GM19099 (cell line): ENCODE measurements at regions not wholly inside any gene's neighbourhood (a gene's known extent, or its start where the extent isn't known, plus 50 kb on each side); places are given as distances from the start of the nearest gene placed in this dataset.

Experiments used
- POLR2A ChIP-seq: IDR thresholded peaks from 3 replicates; pipeline ENCODE4 v1.6.1; 2011; ENCODE audit warnings: low read depth; ENCODE audit not compliant: insufficient read length; ENCODE audit errors: extremely low read depth

DNA sequence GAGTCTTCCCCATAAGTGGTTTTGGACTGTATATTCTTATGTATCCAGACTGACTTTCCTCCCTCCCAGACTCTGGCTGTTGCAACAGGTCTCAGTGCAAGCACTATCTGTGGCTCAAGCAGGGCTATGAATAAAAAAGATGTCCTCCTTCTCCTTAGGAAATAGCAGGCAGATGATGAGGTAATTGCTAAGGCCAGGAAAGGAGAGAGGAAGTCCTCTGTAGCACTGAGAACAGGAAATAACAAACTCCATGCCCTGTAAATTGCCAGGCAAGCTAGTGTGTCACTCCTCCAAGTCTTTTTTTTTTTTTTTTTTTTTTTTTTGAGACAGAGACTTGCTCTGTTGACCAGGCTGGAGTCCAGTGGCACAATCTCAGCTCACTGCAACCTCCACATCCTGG lies 900.1 kb downstream of the TYW1 start:
- TF ChIP-seq POLR2A, result no peak

DNA sequence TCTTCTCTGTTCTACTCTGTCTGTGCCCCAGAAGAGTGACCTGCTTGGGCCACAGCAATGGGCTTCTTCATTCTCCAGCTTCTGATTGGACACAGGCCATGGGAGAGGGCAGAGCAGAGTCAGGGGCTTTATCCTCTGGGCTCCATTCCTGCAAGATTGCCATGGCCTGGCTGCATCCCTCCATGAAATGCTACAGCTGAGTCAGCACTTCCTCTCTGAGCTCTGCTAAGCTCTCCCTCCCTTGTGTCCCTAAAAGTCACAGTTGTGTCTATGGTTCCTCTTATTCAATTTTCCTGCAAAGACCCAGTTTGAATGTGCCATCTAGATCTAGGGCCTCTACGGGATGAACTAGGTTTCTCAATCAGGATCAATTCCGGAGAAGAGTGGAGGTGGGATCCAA lies 903.8 kb downstream of the TYW1 start:
- no peak for TF ChIP-seq POLR2A

DNA sequence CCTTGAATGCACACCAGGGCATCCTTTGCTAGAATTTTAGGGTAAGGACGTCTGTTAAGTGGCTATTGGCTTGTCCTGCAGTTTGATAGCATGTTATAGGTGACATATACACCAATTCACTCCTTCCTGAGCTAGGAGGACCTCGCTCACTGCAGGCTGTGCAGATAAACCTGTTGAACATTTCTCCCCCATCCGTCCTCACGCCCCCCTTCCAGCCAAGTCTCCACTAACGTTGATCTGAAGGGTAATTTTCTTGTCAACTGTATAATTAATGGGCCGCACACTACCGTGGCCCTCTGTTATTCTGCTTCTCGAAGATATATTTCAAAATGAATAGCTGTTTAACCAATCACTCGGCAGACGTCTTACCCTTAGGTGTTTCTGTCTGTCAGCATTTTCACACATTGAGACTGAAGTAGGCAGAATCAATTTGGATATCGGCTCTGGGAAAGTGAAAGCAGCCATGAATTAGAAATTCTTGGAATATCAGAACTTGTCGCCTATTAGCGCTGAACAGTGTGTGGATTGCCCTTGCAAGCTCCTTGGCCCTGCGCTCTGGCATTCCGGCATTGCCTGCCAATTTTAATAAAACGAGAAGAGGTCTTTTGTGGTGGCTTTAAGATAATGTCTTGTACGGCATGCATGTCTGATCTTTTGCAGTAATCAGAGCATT lies 905.3 kb downstream of the TYW1 start:
- TF ChIP-seq POLR2A, result no peak

DNA sequence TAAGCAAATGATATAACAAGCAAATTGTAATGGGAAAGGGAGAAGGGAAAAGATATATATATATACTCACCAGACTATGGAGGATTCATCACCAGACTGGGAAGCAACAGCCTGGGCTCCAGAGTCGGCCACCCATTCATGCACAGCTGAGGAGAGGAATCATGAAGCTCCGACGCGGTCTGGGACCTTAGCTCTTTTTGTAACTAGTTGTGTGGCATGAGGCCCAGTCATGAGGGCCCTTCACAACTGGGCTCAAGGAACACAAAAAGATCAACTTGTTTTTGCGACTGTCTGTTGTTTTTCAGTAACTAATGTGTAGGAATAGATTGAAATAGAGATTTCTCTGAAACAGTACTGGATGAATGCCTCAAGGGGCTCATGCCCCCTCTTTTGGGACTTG lies 911.2 kb downstream of the TYW1 start:
- TF ChIP-seq POLR2A, result no peak

DNA sequence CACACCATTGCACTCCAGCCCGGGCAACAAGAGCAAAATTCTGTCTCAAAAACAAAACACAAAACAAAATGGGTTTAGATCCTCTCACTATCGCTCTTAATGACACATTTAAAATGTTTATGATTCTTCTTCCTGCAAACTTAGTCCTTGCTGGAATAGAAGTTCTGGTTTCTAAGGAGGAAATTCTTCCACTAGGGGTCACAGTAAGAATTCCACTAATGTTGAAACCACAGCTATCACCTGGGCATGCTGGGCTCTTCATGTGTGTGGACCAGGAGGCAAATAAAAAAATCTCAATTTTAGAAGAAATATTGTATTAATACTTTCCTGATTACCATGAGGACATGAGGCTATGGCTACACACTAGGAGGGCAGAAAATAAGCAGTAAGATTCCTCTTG lies 915.8 kb downstream of the TYW1 start:
- no peak for TF ChIP-seq POLR2A

DNA sequence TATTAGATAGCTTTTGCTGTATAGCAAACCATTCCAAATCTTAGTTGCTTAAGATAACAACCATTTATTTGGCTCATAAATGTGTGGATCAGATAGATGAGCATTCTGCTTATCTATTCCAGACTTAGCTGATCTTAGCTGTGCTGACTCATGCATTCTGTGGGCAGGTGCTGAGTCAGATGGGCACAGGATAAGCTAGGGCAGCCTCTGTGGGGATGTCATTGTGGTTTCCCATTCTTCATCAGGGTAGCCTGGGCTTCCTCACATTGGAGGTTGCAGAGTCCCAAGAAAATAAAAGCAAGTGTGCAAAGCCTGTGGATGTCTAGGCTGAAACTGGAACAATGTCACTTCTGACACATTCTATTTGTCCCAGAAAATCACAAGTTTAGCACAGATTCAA lies 917.0 kb downstream of the TYW1 start:
- TF ChIP-seq POLR2A, result no peak

DNA sequence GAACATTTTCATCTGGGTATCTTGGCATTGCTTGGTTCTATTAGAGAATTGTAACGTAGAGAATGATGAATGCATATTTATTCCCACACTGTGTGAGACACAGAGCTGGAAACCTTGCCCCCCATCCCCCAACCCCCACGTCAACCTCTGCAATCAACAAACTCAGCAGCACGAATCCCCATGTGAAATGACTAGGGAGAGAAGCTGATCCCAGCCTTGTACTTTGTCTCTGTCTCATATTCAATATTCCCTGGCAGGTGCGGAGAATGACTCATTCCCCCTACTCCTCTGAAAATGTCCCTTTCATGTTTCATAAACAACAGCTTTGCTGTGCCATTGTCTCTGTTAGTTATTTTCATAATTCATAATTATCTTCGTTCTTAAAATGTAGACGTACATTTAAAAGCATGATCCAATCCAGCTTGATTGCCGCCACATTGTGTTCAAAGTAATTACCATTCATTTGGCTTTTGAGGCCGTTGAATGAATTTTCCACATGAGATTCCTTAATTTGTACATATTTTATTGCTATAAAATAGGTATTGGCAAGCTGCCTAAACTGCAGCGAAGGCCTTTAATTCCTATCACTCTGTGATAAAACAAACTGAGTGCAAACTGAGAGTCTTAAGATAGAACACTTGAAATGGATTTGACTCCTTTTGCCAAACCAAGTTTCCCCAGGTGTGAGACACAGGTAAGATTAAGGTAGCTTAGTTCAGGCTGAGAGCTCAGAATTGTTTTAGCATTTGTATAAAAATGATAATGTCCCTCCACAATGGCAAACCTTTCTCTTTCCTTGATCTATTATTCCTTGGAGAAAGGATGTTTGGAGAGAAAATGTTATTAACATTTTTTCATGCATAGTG lies 920.2 kb downstream of the TYW1 start:
- TF ChIP-seq POLR2A, result no peak

DNA sequence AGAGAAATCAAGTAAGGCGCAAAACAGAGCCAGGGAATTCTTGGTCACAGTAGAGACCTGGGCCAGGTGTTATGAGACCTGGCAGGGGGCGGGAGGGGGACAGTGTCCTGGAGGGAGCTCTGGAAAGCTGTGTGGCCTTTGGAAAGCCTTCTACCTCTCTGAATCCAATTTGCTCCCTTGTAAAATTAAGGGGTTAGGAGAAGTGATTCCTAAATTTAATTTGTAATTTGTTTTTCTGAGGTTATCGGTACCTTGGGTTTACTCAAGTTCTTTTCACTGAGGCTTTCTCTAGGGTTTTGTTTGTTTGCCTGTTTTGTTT lies 920.8 kb downstream of the TYW1 start:
- TF ChIP-seq POLR2A, result no peak

DNA sequence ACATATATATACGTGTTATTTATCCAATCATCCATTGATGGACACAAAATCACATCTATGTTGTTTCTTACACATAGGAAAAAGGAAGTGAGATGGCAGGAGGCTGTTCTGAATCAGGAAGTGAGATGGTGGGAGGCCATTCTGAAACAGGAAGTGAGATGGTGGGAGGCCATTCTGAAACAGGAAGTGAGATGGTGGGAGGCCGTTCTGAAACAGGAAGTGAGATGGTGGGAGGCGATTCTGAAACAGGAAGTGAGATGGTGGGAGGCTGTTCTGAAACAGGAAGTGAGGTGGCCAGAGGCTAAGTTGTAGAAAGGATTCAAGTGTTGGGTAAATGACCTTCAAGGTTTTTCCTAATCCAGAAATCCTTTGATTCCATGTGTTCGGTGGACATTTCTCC lies 921.5 kb downstream of the TYW1 start:
- TF ChIP-seq POLR2A, result no peak

DNA sequence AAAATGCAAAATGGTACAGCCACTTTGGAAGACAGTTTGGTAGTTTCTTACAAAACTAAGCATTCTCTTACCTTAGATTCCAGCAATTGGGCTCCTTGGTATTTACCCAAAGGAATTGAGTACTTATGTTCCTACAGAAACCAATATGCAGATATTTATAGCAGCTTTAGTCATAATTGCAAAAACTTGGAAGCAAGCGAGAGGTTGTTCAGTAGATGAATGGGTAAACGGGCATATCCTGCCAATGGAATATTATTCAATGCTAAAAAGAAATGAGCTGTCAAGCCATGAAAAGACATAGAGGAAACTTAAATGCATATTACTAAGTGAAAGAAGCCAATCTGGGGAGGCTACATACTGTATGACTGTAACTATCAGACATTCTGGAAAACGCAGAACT lies 926.7 kb downstream of the TYW1 start:
- no peak for TF ChIP-seq POLR2A

DNA sequence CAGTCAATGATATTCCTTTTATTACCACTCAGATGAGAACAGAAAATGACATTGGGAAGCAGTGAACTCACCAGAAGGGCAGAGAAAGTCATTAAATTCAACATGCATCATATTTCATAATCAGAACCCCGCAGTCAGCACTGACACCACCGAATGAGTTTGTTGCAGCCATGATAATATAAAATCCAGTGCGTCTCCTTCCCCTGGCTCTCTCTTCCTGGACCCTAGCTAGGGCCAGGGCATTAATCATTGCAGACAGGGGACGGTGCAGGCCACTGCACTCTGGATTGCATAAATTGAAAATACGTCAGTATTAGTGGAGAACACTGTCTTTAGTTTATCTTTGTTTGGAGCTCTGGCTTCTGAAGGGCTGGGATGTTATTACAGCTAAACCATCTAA lies 931.5 kb downstream of the TYW1 start:
- no peak for TF ChIP-seq POLR2A

DNA sequence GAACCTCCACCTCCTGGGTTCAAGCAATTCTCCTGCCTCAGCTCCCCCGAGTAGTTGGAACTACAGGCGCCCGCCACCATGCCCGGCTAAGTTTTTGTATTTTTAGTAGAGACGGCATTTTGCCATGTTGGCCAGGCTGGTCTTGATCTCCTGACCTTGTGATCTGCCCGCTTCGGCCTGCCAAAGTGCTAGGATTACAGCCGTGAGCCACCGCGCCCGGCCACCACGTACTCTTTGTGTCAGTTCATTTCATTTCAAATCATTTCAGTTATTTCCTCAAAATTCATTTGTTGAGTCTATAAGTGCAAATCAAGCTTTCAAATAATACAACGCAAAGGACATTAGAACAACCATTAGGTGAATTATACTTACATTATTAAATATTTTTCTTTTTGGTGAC lies 943.8 kb downstream of the TYW1 start:
- no peak for TF ChIP-seq POLR2A

DNA sequence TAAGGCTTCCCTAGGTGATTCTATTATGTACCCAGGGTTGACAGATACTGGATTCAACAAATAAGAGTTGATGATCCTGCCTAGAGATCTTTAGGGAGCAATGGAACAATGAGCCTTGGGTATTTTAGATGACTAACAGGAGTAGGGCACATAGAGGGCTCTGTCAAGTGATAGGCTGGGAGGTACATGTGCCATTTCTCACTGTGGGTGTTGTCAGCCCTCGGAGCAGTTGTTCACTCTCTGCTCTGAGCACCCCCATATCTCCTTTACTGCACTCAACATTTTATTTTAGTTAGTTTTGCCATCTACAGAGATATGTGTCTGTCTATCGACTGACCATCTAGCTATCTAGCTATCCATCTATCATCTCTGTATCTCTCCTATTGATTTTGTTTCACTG lies 950.6 kb downstream of the TYW1 start:
- TF ChIP-seq POLR2A, result no peak

DNA sequence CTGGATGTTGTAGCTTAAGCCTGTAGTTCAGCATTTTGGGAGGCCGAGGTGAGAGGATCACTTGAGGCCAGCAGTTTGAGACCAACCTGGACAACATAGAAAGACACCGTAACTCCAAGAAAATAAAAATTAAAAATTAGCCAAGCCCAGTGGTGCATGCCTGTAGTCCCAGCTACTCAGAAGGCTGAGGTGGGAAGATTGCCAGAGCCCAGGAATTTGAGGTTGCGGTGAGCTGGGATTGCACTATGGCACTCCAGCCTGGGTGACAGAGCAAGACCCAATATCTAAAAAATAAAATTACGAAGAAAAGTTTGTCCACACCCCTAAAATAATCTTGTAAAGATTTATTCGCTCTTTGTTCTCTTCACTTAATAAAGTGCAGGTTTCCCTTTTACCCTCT lies 951.0 kb downstream of the TYW1 start:
- TF ChIP-seq POLR2A, result no peak

DNA sequence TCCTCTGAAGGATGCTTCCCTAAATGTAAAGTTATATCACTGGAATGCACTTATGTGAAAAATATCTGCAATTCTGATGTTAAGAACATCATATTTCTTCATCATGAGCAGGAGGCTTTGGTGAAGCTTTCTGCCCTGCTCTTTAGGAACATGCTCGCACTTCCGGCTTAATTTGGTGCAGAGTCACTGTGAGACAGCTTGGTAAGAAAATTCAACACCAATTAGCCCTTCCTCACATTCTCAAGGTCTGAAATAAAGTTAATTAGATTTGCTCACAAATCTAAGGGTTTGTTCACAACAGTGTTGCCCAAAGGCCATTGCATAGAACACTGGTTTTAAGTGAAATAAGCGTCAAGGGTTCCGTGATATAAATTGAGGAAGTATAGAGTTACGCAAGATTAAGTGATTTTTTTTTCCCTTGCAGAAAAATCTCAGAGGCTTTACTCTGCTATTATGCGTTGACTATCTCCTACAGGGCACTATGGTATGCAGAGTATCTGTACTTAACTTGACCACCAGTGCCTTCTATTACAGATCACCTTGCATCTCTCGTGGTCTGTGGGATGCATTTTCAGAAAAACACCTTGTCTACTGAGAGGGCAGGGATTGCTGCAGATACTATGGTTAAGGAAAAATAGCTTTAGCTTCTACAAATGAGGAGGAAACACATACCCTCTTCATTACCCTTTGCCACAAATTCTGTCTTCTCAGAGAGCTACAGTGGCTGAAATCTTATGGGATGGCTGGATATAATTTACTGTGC lies 953.9 kb downstream of the TYW1 start:
- TF ChIP-seq POLR2A, result no peak

DNA sequence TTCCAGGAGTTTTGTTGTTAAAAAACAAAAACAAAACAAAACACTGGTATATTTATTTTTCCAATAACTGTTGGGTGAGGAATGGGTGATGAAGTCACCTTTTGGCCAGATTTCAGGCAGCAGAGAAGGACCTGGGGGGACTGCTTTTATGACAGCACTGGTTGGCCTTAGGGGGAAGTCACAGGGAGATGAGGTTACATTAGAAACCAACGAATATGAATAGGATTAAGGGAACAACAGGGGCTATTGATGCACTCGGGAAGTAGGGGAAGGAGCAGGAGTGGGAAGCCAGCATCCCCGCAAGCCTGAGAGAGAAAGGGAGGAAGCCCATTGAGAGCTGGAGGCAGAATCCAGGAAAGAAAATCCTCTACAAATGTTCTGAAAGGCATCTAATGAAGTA lies 958.4 kb downstream of the TYW1 start:
- no peak for TF ChIP-seq POLR2A
